Natural killer cell treated with Interleukin-12 subunit alpha and Interleukin-12 subunit beta and Interleukin-15 and Interleukin-18, amount 100 ng/mL, for 72 hours (primary cell): ENCODE measurements at regions not wholly inside any gene's neighbourhood (a gene's known extent, or its start where the extent isn't known, plus 50 kb on each side); places are given as distances from the start of the nearest gene placed in this dataset.
"Not testable (repeated sequence)": the region's sequence is repeated elsewhere in the genome, so short reads cannot be mapped to it uniquely, and the experiment has no call there.

Source experiments
- ATAC-seq, 2 donors: fragments of 150-1000 bp; cut with Tn5 transposase in 1 of 2; sonication (Bioruptor Pico), chemical (Tn5 transposase) in 1 of 2; 2 replicates each; pipeline ENCODE4 v1.10.0; 2021
- DNase-seq: peaks from one replicate; pipeline ENCODE4 v3.0.0; 2022; ENCODE audit warnings: low spot score
- H3K27ac Mint-ChIP-seq, 2 donors: 1 replicate in 1 of 2; 2 replicates in 1 of 2; pipeline ENCODE4 v1.8.0; 2022; ENCODE audit warnings: mixed read lengths in 2 of 2, mild to moderate bottlenecking in 1 of 2, moderate library complexity in 1 of 2
- H3K27me3 Mint-ChIP-seq, 2 donors: 1 replicate in 1 of 2; 2 replicates in 1 of 2; pipeline ENCODE4 v1.8.0; 2022; ENCODE audit warnings: mixed read lengths in 2 of 2
- H3K36me3 Mint-ChIP-seq: one replicate; pipeline ENCODE4 v1.8.0; 2022; ENCODE audit warnings: mixed read lengths
- H3K4me1 Mint-ChIP-seq, 2 donors: 1 replicate in 1 of 2; 2 replicates in 1 of 2; pipeline ENCODE4 v1.8.0; 2022; ENCODE audit warnings: low read depth in 2 of 2, mixed read lengths in 2 of 2, mild to moderate bottlenecking in 1 of 2
- H3K4me3 Mint-ChIP-seq: one replicate; pipeline ENCODE4 v1.8.0; 2022; ENCODE audit warnings: mixed read lengths
- H3K9me3 Mint-ChIP-seq: 2 replicates; pipeline ENCODE4 v1.8.0; 2022; ENCODE audit warnings: mixed read lengths

DNA sequence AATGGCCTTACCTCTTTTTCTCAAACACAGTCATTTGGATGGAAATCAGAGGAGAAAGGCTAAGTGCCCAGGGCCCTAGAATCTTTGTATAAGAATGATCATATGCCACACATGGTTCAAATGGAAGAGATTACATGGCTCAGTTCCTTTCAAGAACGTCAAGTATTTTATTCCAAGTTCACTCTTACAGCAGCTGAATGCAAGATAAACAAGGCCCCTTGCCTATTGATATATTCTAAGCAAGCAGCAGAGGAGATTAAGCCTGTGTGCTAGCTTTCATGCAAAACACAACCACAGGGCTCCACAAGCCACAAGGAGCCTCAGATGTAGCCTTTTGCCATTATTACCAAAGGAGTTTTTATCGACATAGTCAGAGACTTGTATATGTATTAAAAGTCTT is 55.3 kb upstream of the SLCO6A1 start:
- Mint-ChIP-seq H3K4me3 (no peak overlapping the region), H3K9me3 (no peaks in the 10 kb centered on the region), H3K27me3 (peaks cover 7 to 8% of the 10 kb centered on the region in 2 donors), H3K27ac (no peak overlapping the region), H3K36me3 (peaks cover 4% of the 10 kb centered on the region), H3K4me1 (no peaks in the 10 kb centered on the region)
- no peak for ATAC-seq
- DNase-seq, result no peak

DNA sequence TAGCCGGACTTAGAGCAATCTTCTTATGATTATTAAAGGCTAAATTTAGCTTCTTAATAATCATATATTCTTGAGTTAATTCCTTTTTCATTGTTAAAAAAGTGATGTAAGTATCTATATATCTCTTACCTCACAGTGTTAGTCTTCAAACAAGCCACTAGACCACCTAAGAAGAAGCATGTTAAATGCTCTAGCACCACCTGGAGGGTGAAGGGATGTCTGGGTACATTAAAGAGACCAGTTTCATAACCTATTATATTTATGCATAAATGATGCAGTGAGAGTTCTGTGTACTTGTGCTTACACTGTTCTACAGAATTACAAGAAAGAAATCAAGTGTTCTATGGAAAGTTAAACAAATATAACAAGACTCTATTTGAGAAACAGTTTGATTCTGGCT is 55.9 kb upstream of the SLCO6A1 start:
- Mint-ChIP-seq H3K9me3 (no peaks in the 10 kb centered on the region), H3K4me1 (no peaks in the 10 kb centered on the region), H3K27me3 (peaks cover 7 to 11% of the 10 kb centered on the region in 2 donors), H3K27ac (no peak overlapping the region), H3K4me3 (no peak overlapping the region), H3K36me3 (peaks cover 4% of the 10 kb centered on the region)
- DNase-seq, result no peak
- ATAC-seq, result no peak

GRCh38 chr5:102561894-102562760 is 63.3 kb upstream of the SLCO6A1 start:
- Mint-ChIP-seq H3K27me3 (peaks cover 10 to 37% of the 10 kb centered on the region in 2 donors), H3K4me3 (no peak overlapping the region), H3K4me1 (no peaks in the 10 kb centered on the region), H3K36me3 (no peaks in the 10 kb centered on the region), H3K9me3 (no peaks in the 10 kb centered on the region), H3K27ac (no peak overlapping the region)
- DNase-seq (no peak), ATAC-seq (no peak)

GRCh38 chr5:102570747-102571146 is 71.9 kb upstream of the SLCO6A1 start:
- DNase-seq, result no peak

GRCh38 chr5:102578362-102578761 is 79.6 kb upstream of the SLCO6A1 start:
- Mint-ChIP-seq H3K36me3 (no peaks in the 10 kb centered on the region), H3K4me1 (no peaks in the 10 kb centered on the region), H3K4me3 (no peak overlapping the region), H3K27me3 (peaks cover 8 to 41% of the 10 kb centered on the region in 2 donors), H3K27ac (no peak overlapping the region), H3K9me3 (no peaks in the 10 kb centered on the region)
- ATAC-seq (no peak), DNase-seq (no peak)

More at GRCh38 chr5:102570747-102571146, 71.9 kb upstream of the SLCO6A1 start:
- no peaks in the 10 kb centered on the region for H3K9me3 Mint-ChIP-seq
- peaks cover 30 to 67% of the 10 kb centered on the region in 2 donors for H3K27me3 Mint-ChIP-seq
- no peaks in the 10 kb centered on the region for H3K36me3 Mint-ChIP-seq
- H3K4me3 Mint-ChIP-seq, result no peak overlapping the region
- H3K4me1 Mint-ChIP-seq, result no peaks in the 10 kb centered on the region
- ATAC-seq, result no peak
- no peak overlapping the region for H3K27ac Mint-ChIP-seq

DNA sequence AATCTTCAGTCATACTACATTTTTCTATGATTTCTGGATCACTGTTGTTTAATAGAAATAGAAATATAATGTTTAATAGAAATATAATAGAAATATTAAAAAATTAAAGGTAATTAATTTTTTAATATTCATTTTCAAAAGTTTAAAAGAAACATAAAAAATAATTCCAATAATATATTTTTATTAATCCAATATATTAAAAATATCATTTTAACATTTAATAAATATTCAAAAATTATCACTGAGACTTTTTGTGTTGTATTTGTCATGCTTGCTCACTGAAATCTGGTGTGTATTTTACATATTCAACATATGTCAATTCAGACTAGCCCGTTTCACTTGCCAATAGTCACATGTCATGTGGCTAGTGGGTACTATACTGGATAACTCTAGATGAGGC is 80.6 kb upstream of the SLCO6A1 start:
- no peak overlapping the region for H3K4me3 Mint-ChIP-seq
- no peaks in the 10 kb centered on the region for H3K9me3 Mint-ChIP-seq
- ATAC-seq, result no peak
- DNase-seq, result no peak
- H3K4me1 Mint-ChIP-seq, result no peaks in the 10 kb centered on the region
- H3K36me3 Mint-ChIP-seq, result no peaks in the 10 kb centered on the region
- no peak overlapping the region for H3K27ac Mint-ChIP-seq
- H3K27me3 Mint-ChIP-seq, result peaks cover 6 to 34% of the 10 kb centered on the region in 2 donors

- H3K9me3 Mint-ChIP-seq, result no peaks in the 10 kb centered on the region
- H3K27ac Mint-ChIP-seq, result no peak overlapping the region
- H3K36me3 Mint-ChIP-seq, result no peaks in the 10 kb centered on the region
- no peak for ATAC-seq
- DNase-seq, result no peak
- H3K27me3 Mint-ChIP-seq, result peaks cover 3 to 22% of the 10 kb centered on the region in 2 donors
- H3K4me1 Mint-ChIP-seq, result no peaks in the 10 kb centered on the region
- H3K4me3 Mint-ChIP-seq, result no peak overlapping the region
These were observed 82.2 kb upstream of the SLCO6A1 start for GRCh38 chr5:102581011-102581410.

GRCh38 chr5:102582696-102583095 is 83.9 kb upstream of the SLCO6A1 start:
- Mint-ChIP-seq H3K4me1 (no peaks in the 10 kb centered on the region), H3K4me3 (no peak overlapping the region), H3K27ac (no peak overlapping the region)

DNA sequence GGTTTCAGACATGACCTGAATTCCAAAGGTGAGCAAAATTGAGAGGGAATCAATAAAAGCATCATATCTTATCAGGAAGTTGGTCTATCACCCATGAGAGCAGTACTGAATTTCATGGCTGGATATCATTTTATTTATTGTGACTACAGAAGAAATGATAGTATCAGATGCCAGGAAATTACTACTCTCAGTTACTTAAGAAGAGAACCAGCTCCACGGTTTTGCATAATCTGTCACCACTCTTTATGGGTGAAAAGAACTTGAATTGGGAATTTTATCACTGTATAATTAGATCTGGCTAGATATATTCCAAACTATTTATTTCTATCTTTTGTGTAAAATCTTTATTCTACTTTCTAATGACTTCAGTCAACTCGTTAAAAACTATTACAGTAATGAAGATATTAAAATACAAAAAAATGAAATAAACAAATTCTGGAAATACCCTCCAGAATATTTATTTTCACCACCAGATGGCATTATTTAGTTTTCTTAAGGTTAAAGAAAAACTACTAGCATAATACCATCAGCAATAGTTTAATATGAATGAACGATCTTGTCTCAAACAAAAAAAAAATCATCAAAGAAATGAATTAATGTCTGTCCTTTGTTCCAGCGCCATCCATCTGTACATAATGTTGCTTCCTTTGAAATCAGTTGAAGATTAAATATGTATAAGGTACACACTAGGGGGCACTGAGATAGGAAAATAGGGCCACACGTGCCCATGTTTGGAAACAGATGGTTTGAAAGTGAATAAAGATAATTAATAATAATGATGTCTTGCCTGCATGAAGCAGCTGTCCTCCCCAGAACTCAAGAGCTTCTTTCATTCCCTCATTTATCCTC is 84.7 kb upstream of the SLCO6A1 start:
- Mint-ChIP-seq H3K4me3 (no peak overlapping the region), H3K36me3 (no peaks in the 10 kb centered on the region), H3K4me1 (no peaks in the 10 kb centered on the region), H3K27ac (no peak overlapping the region), H3K9me3 (no peaks in the 10 kb centered on the region), H3K27me3 (peaks cover 2 to 19% of the 10 kb centered on the region in 2 donors)
- DNase-seq (no peak), ATAC-seq (no peak)

More at GRCh38 chr5:102582696-102583095, 83.9 kb upstream of the SLCO6A1 start:
- ATAC-seq (no peak), DNase-seq (no peak)
- peaks cover 0 to 11% of the 10 kb centered on the region in 2 donors for H3K27me3 Mint-ChIP-seq
- H3K9me3 Mint-ChIP-seq, result no peaks in the 10 kb centered on the region
- H3K36me3 Mint-ChIP-seq, result no peaks in the 10 kb centered on the region

- Mint-ChIP-seq H3K27ac (no peak overlapping the region), H3K36me3 (no peaks in the 10 kb centered on the region), H3K9me3 (no peaks in the 10 kb centered on the region), H3K27me3 (peaks cover 13 to 23% of the 10 kb centered on the region in 2 donors), H3K4me1 (no peaks in the 10 kb centered on the region), H3K4me3 (no peak overlapping the region)
- ATAC-seq, result no peak
- DNase-seq, result no peak
These were observed 90.9 kb upstream of the SLCO6A1 start for GRCh38 chr5:102589661-102590060.

DNA sequence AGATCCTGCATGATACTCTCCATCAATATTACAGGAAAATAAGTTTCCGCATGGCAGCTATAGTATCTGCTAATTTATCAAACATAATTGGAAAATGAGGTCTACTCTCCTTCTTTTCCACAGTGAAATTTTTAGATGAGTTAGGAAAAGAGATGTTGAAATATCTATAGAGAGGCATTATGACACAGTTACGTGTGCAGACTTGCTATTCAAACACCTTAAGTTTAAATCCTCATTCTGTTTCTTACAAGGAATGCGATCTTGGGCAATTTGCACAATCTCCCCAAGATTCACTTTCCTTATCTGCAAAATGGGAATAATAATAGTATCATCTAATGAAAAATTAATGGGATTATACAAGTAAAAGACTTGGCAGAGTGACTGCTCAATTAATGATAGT is 91.7 kb upstream of the SLCO6A1 start:
- H3K4me1 Mint-ChIP-seq, result no peaks in the 10 kb centered on the region
- no peaks in the 10 kb centered on the region for H3K9me3 Mint-ChIP-seq
- ATAC-seq (no peak), DNase-seq (no peak)
- H3K27me3 Mint-ChIP-seq, result peaks cover 13 to 23% of the 10 kb centered on the region in 2 donors
- no peak overlapping the region for H3K27ac Mint-ChIP-seq
- H3K36me3 Mint-ChIP-seq, result no peaks in the 10 kb centered on the region
- H3K4me3 Mint-ChIP-seq, result no peak overlapping the region

- ATAC-seq, result peak in 1 of 2 donors; percentile 27
- Mint-ChIP-seq H3K36me3 (no peaks in the 10 kb centered on the region), H3K9me3 (no peaks in the 10 kb centered on the region), H3K4me1 (no peaks in the 10 kb centered on the region), H3K27ac (no peak overlapping the region), H3K4me3 (no peak overlapping the region), H3K27me3 (peaks cover 13 to 23% of the 10 kb centered on the region in 2 donors)
- DNase-seq, result no peak
These were observed 92.8 kb upstream of the SLCO6A1 start for GRCh38 chr5:102591650-102592049.

- not testable (repeated sequence) for H3K4me1 Mint-ChIP-seq, H3K36me3 Mint-ChIP-seq, H3K27ac Mint-ChIP-seq, DNase-seq, ATAC-seq, H3K4me3 Mint-ChIP-seq, H3K9me3 Mint-ChIP-seq
- H3K27me3 Mint-ChIP-seq, result peaks cover 13 to 23% of the 10 kb centered on the region in 2 donors
These were observed 93.8 kb upstream of the SLCO6A1 start for GRCh38 chr5:102592586-102592985.

DNA sequence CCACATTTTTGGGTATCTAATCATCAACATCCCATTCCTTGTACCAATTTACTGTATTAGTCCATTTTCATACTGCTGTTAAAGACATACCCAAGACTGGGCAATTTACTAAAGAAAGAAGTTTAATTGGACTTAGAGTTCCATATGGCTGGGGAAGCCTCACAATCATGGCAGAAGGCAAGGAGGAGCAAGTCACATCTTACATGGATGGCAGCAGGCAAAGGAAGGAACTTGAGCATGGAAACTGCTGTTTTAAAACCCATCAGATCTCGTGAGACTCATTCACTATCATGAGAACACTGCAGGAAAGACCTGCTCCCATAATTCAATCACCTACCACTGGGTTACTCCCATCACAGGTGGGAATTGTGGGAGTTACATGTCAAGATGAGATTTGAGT is 95.4 kb upstream of the SLCO6A1 start:
- Mint-ChIP-seq H3K27ac (no peak overlapping the region), H3K27me3 (peaks cover 11 to 14% of the 10 kb centered on the region in 2 donors), H3K4me1 (no peaks in the 10 kb centered on the region), H3K9me3 (no peaks in the 10 kb centered on the region), H3K36me3 (no peaks in the 10 kb centered on the region), H3K4me3 (no peak overlapping the region)
- DNase-seq (no peak), ATAC-seq (no peak)
